ENCODE measurements at regions not wholly inside any gene's neighbourhood (a gene's known extent, or its start where the extent isn't known, plus 50 kb on each side); places are given as distances from the start of the nearest gene placed in this dataset.

- intact Hi-C loops (cut with micrococcal nuclease), result no loop called here
- Histone ChIP-seq H3K9me3 (replicated peaks; ENCODE audit: control insufficient read depth, insufficient read depth, low read length) (no peaks in the 10 kb centered on the region), H3K4me1 (ENCODE audit: control insufficient read depth, extremely low read depth, insufficient read depth, low read length) (no peaks in the 10 kb centered on the region), H3K4me2 (ENCODE audit: insufficient read depth, low read length) (no peak overlapping the region), H3K79me2 (ENCODE audit: control insufficient read depth, insufficient read depth, low read length) (no peaks in the 10 kb centered on the region), H3K4me3 (replicated peaks in 1 of 3; ENCODE audit: insufficient read depth in 1 of 3, low read depth in 1 of 3, low read length in 3 of 3) (no peak overlapping the region), H3K9me1 (replicated peaks; ENCODE audit: control insufficient read depth, extremely low read depth, insufficient read depth, low read length) (no peaks in the 10 kb centered on the region), H3K27ac (ENCODE audit: insufficient read depth, low read depth, low read length) (no peak overlapping the region), H3K36me3 (ENCODE audit: control insufficient read depth in 2 of 2, extremely low read depth in 1 of 2, insufficient read depth in 2 of 2, low read length in 2 of 2) (no peaks in the 10 kb centered on the region), H2AFZ (ENCODE audit: low read depth, low read length) (no peak overlapping the region), H3K9ac (replicated peaks; ENCODE audit: extremely low read depth, insufficient read depth, low read length) (no peak overlapping the region), H3K27me3 (ENCODE audit: control insufficient read depth in 2 of 2, insufficient read depth in 2 of 2, low read length in 2 of 2) (peaks cover 4 to 6% of the 10 kb centered on the region in 2 experiments), H4K20me1 (replicated peaks; ENCODE audit: control insufficient read depth, extremely low read depth, insufficient read depth, low read length) (no peaks in the 10 kb centered on the region)
- FAIRE-seq, result no peak
- dilution Hi-C loops (cut with MboI; ENCODE audit: extremely low pct_ligation_motif_present, low sequenced_read_pairs), result no loop called here
- TF ChIP-seq MYC (IDR thresholded peaks at IDR 0.05; ENCODE audit: low read depth, low read length), result no peak
- TF ChIP-seq JUN (IDR thresholded peaks at IDR 0.05; ENCODE audit: borderline replicate concordance, insufficient read depth, insufficient read length, low read depth), result no peak
- TF ChIP-seq CTCF (IDR thresholded peaks at IDR 0.05; ENCODE audit: extremely low read depth in 1 of 2, insufficient read depth in 1 of 2, low read depth in 1 of 2, low read length in 2 of 2), result no peak
- TF ChIP-seq POLR2AphosphoS5 (IDR thresholded peaks at IDR 0.05; ENCODE audit: insufficient read depth, low read depth, low read length), result no peak
- TF ChIP-seq EZH2 (IDR thresholded peaks at IDR 0.05; ENCODE audit: borderline replicate concordance, low read depth, low read length, severe bottlenecking), result no peak
- TF ChIP-seq FOS (IDR thresholded peaks at IDR 0.05; ENCODE audit: borderline replicate concordance, insufficient read depth, low read length), result no peak
- TF ChIP-seq GATA2 (IDR thresholded peaks at IDR 0.05; ENCODE audit: insufficient read depth, insufficient read length, low read depth, low read length), result no peak
- no peak for TF ChIP-seq POLR2A (IDR thresholded peaks at IDR 0.05; ENCODE audit: low read depth, low read length)
- TF ChIP-seq MAX (IDR thresholded peaks at IDR 0.05; ENCODE audit: insufficient read depth, insufficient read length), result no peak
- DNase-seq (ENCODE audit: low read depth, low spot score), result no peak
- ChIA-PET CTCF (no interaction called here), POLR2A (no interaction called here)
- no TSS peak for BruUV-seq (replicated peaks)
Observed at GRCh38 chr10:6796231-6796630, 216.2 kb upstream of the PRKCQ start.
